Type B pancreatic cell (in vitro differentiated cells): ENCODE measurements at regions not wholly inside any gene's neighbourhood (a gene's known extent, or its start where the extent isn't known, plus 50 kb on each side); places are given as distances from the start of the nearest gene placed in this dataset.
A peak's percentile ranks its signal among the peaks of the same experiment; 100 is the strongest.

Source experiments
- DNase-seq: peaks from one replicate; pipeline ENCODE4 v3.0.0; 2021; ENCODE audit warnings: mixed read lengths; ENCODE audit not compliant: unreplicated experiment; ENCODE audit errors: extremely low spot score
- H3K27ac Mint-ChIP-seq: 2 replicates; pipeline ENCODE4 v1.8.0; 2021; ENCODE audit warnings: mild to moderate bottlenecking, mixed read lengths
- H3K27me3 Mint-ChIP-seq: 2 replicates; pipeline ENCODE4 v1.8.0; 2021; ENCODE audit warnings: mixed read lengths
- H3K36me3 Mint-ChIP-seq: 2 replicates; pipeline ENCODE4 v1.8.0; 2021; ENCODE audit warnings: mixed read lengths
- H3K4me1 Mint-ChIP-seq: one replicate; pipeline ENCODE4 v1.8.0; 2021; ENCODE audit warnings: mixed read lengths; ENCODE audit not compliant: unreplicated experiment
- H3K4me3 Mint-ChIP-seq: 2 replicates; pipeline ENCODE4 v1.8.0; 2021; ENCODE audit warnings: mild to moderate bottlenecking, mixed read lengths
- H3K9me3 Mint-ChIP-seq: 2 replicates; pipeline ENCODE4 v1.8.0; 2021; ENCODE audit warnings: mixed read lengths
- CTCF ChIP-seq: fragments of 200-600 bp; sonication (generic); conservative IDR thresholded peaks from 2 replicates; pipeline ENCODE4 v1.5.0; 2021; ENCODE audit warnings: antibody characterized with exemption, mild to moderate bottlenecking

- Mint-ChIP-seq H3K27ac (no peak overlapping the region), H3K4me1 (no peaks in the 10 kb centered on the region), H3K27me3 (no peaks in the 10 kb centered on the region), H3K4me3 (no peak overlapping the region), H3K36me3 (no peaks in the 10 kb centered on the region), H3K9me3 (peaks cover 5% of the 10 kb centered on the region)
- no peak for DNase-seq
- no peak for TF ChIP-seq CTCF
Measured at GRCh38 chrX:22481436-22481835, 208.7 kb downstream of the CBLL2 start.

GRCh38 chrX:22486296-22486695 is 213.6 kb downstream of the CBLL2 start:
- no peak overlapping the region for H3K4me3 Mint-ChIP-seq
- no peak overlapping the region for H3K27ac Mint-ChIP-seq
- TF ChIP-seq CTCF = no peak
- no peak for DNase-seq
- no peaks in the 10 kb centered on the region for H3K4me1 Mint-ChIP-seq
- no peaks in the 10 kb centered on the region for H3K36me3 Mint-ChIP-seq
- no peaks in the 10 kb centered on the region for H3K27me3 Mint-ChIP-seq
- no peaks in the 10 kb centered on the region for H3K9me3 Mint-ChIP-seq

- Mint-ChIP-seq H3K4me3 (no peak overlapping the region), H3K27ac (no peak overlapping the region), H3K4me1 (no peaks in the 10 kb centered on the region), H3K36me3 (no peaks in the 10 kb centered on the region), H3K9me3 (peaks cover 4% of the 10 kb centered on the region), H3K27me3 (no peaks in the 10 kb centered on the region)
- no peak for TF ChIP-seq CTCF
- DNase-seq = no peak
Measured at GRCh38 chrX:22516893-22517292, 244.2 kb downstream of the CBLL2 start.

GRCh38 chrX:22520128-22520828 is 247.6 kb downstream of the CBLL2 start:
- H3K9me3 Mint-ChIP-seq = peaks cover 8% of the 10 kb centered on the region
- H3K36me3 Mint-ChIP-seq = no peaks in the 10 kb centered on the region
- TF ChIP-seq CTCF = no peak
- H3K27ac Mint-ChIP-seq = peak overlapping the region; percentile 33
- no peaks in the 10 kb centered on the region for H3K4me1 Mint-ChIP-seq
- no peaks in the 10 kb centered on the region for H3K27me3 Mint-ChIP-seq
- DNase-seq = no peak
- no peak overlapping the region for H3K4me3 Mint-ChIP-seq

- Mint-ChIP-seq H3K27me3 (no peaks in the 10 kb centered on the region), H3K9me3 (peaks cover 9% of the 10 kb centered on the region), H3K36me3 (no peaks in the 10 kb centered on the region), H3K27ac (no peak overlapping the region), H3K4me1 (no peaks in the 10 kb centered on the region), H3K4me3 (no peak overlapping the region)
- DNase-seq = no peak
- TF ChIP-seq CTCF = no peak
Measured at GRCh38 chrX:22526339-22526738, 253.6 kb downstream of the CBLL2 start.
